GM19455 (cell line): ENCODE measurements at regions not wholly inside any gene's neighbourhood (a gene's known extent, or its start where the extent isn't known, plus 50 kb on each side); places are given as distances from the start of the nearest gene placed in this dataset.

Source experiments
- ATAC-seq: cut with Tn5 transposase; IDR thresholded peaks from one replicate; pipeline ENCODE4 v1.9.1; 2021; ENCODE audit not compliant: unreplicated experiment

GRCh38 chr4:124333466-124333865, 379.1 kb downstream of the ANKRD50 start:
- ATAC-seq = no peak

- no peak for ATAC-seq
Observed at GRCh38 chr4:124334119-124334518, 378.4 kb downstream of the ANKRD50 start.

GRCh38 chr4:124337874-124338273, 374.7 kb downstream of the ANKRD50 start:
- no peak for ATAC-seq

GRCh38 chr4:124343661-124344171, 368.8 kb downstream of the ANKRD50 start:
- ATAC-seq = no peak

- no peak for ATAC-seq
Observed at GRCh38 chr4:124372916-124373315, 339.6 kb downstream of the ANKRD50 start.

- ATAC-seq = no peak
Observed at GRCh38 chr4:124386163-124386562, 326.4 kb downstream of the ANKRD50 start.

- ATAC-seq = no peak
Observed at GRCh38 chr4:124386648-124387047, 325.9 kb downstream of the ANKRD50 start.

GRCh38 chr4:124389591-124389990, 322.9 kb downstream of the ANKRD50 start:
- ATAC-seq = no peak

GRCh38 chr4:124390861-124391260, 321.7 kb downstream of the ANKRD50 start:
- no peak for ATAC-seq

- ATAC-seq = no peak
Observed at GRCh38 chr4:124396333-124396732, 316.2 kb downstream of the ANKRD50 start.

GRCh38 chr4:124401606-124402005, 310.9 kb downstream of the ANKRD50 start:
- no peak for ATAC-seq

- ATAC-seq = no peak
Observed at GRCh38 chr4:124409044-124409443, 303.5 kb downstream of the ANKRD50 start.

GRCh38 chr4:124414276-124415040, 298.1 kb downstream of the ANKRD50 start:
- ATAC-seq = no peak

- ATAC-seq = no peak
Observed at GRCh38 chr4:124415146-124415545, 297.4 kb downstream of the ANKRD50 start.

- no peak for ATAC-seq
Observed at GRCh38 chr4:124417371-124417770, 295.2 kb downstream of the ANKRD50 start.

GRCh38 chr4:124420166-124420695, 292.3 kb downstream of the ANKRD50 start:
- no peak for ATAC-seq

- ATAC-seq = no peak
Observed at GRCh38 chr4:124423160-124423559, 289.4 kb downstream of the ANKRD50 start.

- no peak for ATAC-seq
Observed at GRCh38 chr4:124426279-124426678, 286.3 kb downstream of the ANKRD50 start.

GRCh38 chr4:124427095-124427767, 285.3 kb downstream of the ANKRD50 start:
- no peak for ATAC-seq

- no peak for ATAC-seq
Observed at GRCh38 chr4:124428648-124429047, 283.9 kb downstream of the ANKRD50 start.

GRCh38 chr4:124429746-124430250, 282.7 kb downstream of the ANKRD50 start:
- ATAC-seq = no peak
